Neural crest cell (in vitro differentiated cells): ENCODE measurements at regions not wholly inside any gene's neighbourhood (a gene's known extent, or its start where the extent isn't known, plus 50 kb on each side); places are given as distances from the start of the nearest gene placed in this dataset.
"Not testable (repeated sequence)": the region's sequence is repeated elsewhere in the genome, so short reads cannot be mapped to it uniquely, and the experiment has no call there.

Experiments
- DNase-seq: peaks from one replicate; pipeline ENCODE4 v3.0.0; 2021; ENCODE audit warnings: low read depth, mixed read lengths, low spot score
- H3K27ac Mint-ChIP-seq: one replicate; pipeline ENCODE4 v1.8.0; 2021; ENCODE audit warnings: mild to moderate bottlenecking, mixed read lengths; ENCODE audit not compliant: unreplicated experiment
- H3K27me3 Mint-ChIP-seq: 2 replicates; pipeline ENCODE4 v1.8.0; 2021; ENCODE audit warnings: low read depth, mild to moderate bottlenecking, mixed read lengths
- H3K36me3 Mint-ChIP-seq: 2 replicates; pipeline ENCODE4 v1.8.0; 2021; ENCODE audit warnings: low read depth, mild to moderate bottlenecking, mixed read lengths
- H3K4me1 Mint-ChIP-seq: 2 replicates; pipeline ENCODE4 v1.8.0; 2021; ENCODE audit warnings: mixed read lengths
- H3K4me3 Mint-ChIP-seq: one replicate; pipeline ENCODE4 v1.8.0; 2021; ENCODE audit warnings: mild to moderate bottlenecking, mixed read lengths
- H3K9me3 Mint-ChIP-seq: 2 replicates; pipeline ENCODE4 v1.8.0; 2021; ENCODE audit warnings: mixed read lengths
- TF ChIP-seq, protein P1 (sequence below): fragments of 200-600 bp; sonication (generic); conservative IDR thresholded peaks from 2 replicates; pipeline ENCODE4 v1.5.0; 2021; ENCODE audit warnings: antibody characterized with exemption, mild to moderate bottlenecking

DNA sequence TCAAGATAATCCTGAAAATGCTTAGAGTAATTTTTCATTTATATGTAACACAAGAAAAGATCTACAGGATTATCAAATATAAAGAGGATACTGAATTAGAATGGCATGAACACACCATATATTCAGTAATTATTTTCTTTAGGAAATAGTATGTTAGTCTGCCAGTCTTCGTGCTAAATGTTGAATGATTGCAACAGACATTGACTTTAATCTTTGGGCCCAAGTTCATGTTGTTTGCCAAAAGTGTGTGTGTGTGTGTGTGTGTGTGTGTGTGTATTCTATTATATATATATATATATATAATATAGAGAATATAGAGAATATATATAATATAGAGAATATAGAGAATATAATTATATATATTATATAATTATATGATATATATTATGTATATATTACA is 186.6 kb downstream of the TMEM47 start:
- Mint-ChIP-seq H3K4me1 (no peaks in the 10 kb centered on the region), H3K27ac (no peak overlapping the region), H3K4me3 (no peak overlapping the region), H3K36me3 (no peaks in the 10 kb centered on the region), H3K9me3 (no peaks in the 10 kb centered on the region), H3K27me3 (no peaks in the 10 kb centered on the region)
- no peak for DNase-seq
- TF ChIP-seq, protein P1, sequence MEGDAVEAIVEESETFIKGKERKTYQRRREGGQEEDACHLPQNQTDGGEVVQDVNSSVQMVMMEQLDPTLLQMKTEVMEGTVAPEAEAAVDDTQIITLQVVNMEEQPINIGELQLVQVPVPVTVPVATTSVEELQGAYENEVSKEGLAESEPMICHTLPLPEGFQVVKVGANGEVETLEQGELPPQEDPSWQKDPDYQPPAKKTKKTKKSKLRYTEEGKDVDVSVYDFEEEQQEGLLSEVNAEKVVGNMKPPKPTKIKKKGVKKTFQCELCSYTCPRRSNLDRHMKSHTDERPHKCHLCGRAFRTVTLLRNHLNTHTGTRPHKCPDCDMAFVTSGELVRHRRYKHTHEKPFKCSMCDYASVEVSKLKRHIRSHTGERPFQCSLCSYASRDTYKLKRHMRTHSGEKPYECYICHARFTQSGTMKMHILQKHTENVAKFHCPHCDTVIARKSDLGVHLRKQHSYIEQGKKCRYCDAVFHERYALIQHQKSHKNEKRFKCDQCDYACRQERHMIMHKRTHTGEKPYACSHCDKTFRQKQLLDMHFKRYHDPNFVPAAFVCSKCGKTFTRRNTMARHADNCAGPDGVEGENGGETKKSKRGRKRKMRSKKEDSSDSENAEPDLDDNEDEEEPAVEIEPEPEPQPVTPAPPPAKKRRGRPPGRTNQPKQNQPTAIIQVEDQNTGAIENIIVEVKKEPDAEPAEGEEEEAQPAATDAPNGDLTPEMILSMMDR, result no peak

DNA sequence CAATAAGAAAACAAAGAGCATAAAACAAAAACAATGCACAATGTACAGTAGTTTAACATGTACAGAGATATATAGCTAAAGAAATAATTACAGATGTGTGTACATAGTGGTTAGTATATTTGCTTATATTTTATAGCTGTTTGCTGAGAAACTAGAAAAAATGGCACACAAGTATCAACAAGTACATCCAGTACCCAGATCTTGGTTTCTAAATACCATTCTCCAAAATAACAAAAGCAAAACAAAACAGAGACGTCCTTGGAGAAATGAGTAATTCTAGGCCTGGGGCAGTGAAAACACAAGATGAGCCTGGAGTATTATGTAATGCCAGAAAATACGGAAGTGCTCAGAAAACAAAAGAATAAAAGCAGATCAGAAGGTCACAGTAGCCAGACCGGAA is 189.6 kb downstream of the TMEM47 start:
- Mint-ChIP-seq H3K9me3 (no peaks in the 10 kb centered on the region), H3K4me1 (no peaks in the 10 kb centered on the region), H3K4me3 (no peak overlapping the region), H3K27me3 (no peaks in the 10 kb centered on the region), H3K27ac (no peak overlapping the region), H3K36me3 (no peaks in the 10 kb centered on the region)
- DNase-seq, result no peak
- TF ChIP-seq, protein P1, result no peak

DNA sequence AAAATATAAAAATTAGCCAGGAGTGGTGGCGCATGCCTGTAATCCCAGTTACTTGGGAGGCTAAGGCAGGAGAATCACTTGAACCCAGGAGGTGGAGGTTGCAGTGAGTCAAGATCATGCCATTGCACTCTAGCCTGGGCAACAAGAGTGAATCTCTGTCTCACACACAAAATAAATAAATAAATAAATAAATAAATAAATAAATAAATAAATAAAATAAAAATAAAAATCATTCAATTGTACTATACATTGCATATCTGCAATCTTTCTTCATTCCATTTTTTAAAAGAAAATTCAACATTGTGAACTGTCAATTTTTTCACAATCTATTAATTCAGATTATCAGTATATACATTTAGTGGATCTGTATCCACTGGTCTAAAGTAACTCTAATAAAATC is 193.9 kb downstream of the TMEM47 start:
- not testable (repeated sequence) for DNase-seq, H3K9me3 Mint-ChIP-seq, H3K36me3 Mint-ChIP-seq, H3K4me1 Mint-ChIP-seq, H3K4me3 Mint-ChIP-seq, H3K27ac Mint-ChIP-seq, H3K27me3 Mint-ChIP-seq

DNA sequence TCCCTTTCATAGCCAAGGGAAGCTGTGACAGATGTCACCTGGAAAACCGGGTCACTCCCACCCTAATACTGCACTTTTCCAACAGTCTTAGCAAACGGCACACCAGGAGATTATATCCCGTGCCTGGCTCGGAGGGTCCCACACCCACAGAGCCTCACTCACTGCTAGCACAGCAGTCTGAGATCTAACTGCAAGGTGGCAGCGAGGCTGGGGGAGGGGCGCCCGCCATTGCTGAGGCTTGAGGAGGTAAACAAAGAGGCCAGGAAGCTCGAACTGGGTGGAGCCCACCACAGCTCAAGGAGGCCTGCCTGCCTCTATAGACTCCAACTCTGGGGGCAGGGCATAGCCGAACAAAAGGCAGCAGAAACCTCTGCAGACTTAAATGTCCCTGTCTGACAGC is 199.2 kb downstream of the TMEM47 start:
- H3K27ac Mint-ChIP-seq, DNase-seq, H3K27me3 Mint-ChIP-seq, H3K4me1 Mint-ChIP-seq, H3K36me3 Mint-ChIP-seq, H3K4me3 Mint-ChIP-seq: not testable (repeated sequence)
- peaks cover 11% of the 10 kb centered on the region for H3K9me3 Mint-ChIP-seq

DNA sequence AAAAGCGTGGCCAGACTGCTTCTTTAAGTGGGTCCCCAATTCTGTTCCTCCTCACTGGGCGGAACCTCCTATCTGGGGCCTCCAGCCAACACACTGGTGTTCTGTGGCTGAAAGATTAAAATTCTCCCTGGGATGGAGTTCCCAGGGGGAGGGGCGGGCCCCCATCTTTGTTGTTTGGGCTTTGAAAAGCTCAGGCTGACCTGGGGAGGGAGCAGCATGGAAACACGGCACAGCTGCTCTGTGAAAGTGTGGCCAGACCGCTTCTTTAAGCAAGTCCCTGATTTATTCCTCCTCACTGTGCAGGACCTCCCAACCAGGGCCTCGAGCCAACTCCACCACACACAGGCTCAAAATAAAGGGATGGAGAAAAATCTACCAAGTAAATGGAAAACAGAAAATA is 219.5 kb downstream of the TMEM47 start:
- DNase-seq, result no peak
- H3K4me3 Mint-ChIP-seq, result no peak overlapping the region
- peak overlapping the region; percentile 57 for H3K27ac Mint-ChIP-seq
- TF ChIP-seq, protein P1, result no peak
- no peaks in the 10 kb centered on the region for H3K27me3 Mint-ChIP-seq
- peaks cover 4% of the 10 kb centered on the region for H3K9me3 Mint-ChIP-seq
- no peaks in the 10 kb centered on the region for H3K4me1 Mint-ChIP-seq
- H3K36me3 Mint-ChIP-seq, result no peaks in the 10 kb centered on the region

DNA sequence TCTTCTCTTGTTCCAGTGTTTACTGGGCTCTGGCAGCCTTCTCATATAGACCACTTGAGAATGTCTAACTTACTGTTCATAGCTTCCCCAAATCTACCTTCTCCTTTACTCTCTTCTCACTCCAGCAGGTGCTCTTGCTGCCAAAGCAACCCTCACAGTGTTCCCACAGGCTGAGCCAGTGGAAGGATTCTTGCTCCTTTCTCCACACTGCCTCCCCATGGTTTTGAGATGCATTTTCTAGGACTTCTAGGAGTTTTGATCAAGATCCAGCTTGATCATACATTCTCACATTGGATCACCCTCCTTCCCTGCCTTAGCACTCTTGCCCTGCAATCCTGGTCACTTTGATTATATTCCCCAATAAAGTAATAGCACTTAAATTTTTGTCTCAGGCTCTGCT is 230.8 kb downstream of the TMEM47 start:
- Mint-ChIP-seq H3K27me3 (no peaks in the 10 kb centered on the region), H3K4me1 (no peaks in the 10 kb centered on the region), H3K4me3 (no peak overlapping the region), H3K36me3 (no peaks in the 10 kb centered on the region), H3K27ac (no peak overlapping the region), H3K9me3 (peaks cover under 1% of the 10 kb centered on the region)
- TF ChIP-seq, protein P1, result no peak
- DNase-seq, result no peak

DNA sequence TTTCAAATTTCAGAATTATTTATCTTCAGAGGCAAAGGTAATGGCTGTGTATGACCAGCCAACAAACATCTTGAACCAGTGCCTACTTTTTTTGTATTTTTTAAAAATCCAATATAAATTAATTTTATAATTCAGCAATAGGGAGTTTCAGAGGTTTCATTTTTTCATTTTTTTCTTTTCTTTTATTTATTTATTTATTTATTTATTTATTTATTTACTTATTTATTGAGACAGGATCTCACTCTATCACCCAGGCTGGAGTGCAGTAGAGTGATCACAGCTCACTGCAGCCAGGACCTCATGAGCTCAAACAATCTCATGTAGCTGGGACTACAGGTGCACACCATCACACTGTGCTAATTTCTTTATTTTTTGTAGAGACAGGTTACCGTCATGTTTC is 250.5 kb downstream of the TMEM47 start:
- no peak for DNase-seq
- no peak overlapping the region for H3K4me3 Mint-ChIP-seq
- H3K36me3 Mint-ChIP-seq, result no peaks in the 10 kb centered on the region

More for the DNA sequence above, 250.5 kb downstream of the TMEM47 start:
- Mint-ChIP-seq H3K9me3 (no peaks in the 10 kb centered on the region), H3K27me3 (no peaks in the 10 kb centered on the region), H3K4me1 (no peaks in the 10 kb centered on the region), H3K27ac (no peak overlapping the region)
- TF ChIP-seq, protein P1, result no peak
